Upper lobe of left lung (tissue), 4 donors: ENCODE measurements at regions not wholly inside any gene's neighbourhood (a gene's known extent, or its start where the extent isn't known, plus 50 kb on each side); places are given as distances from the start of the nearest gene placed in this dataset.
"Not testable (repeated sequence)": the region's sequence is repeated elsewhere in the genome, so short reads cannot be mapped to it uniquely, and the experiment has no call there.

Experiments used
- EP300 ChIP-seq, 4 donors: sonication (generic); formaldehyde crosslinking; IDR thresholded peaks; one replicate each; pipeline ENCODE4 v1.5.1; 2017; ENCODE audit warnings: antibody characterized with exemption in 4 of 4, control low read depth in 2 of 4
- POLR2A ChIP-seq, 4 donors: fragments of 450-650 bp; IDR thresholded peaks; one replicate each; pipeline ENCODE4 v1.5.1; 2016 to 2017; ENCODE audit warnings: antibody characterized with exemption in 4 of 4, mild to moderate bottlenecking in 2 of 4
- POLR2AphosphoS5 ChIP-seq, 2 donors: sonication (generic); formaldehyde crosslinking; IDR thresholded peaks; one replicate each; pipeline ENCODE4 v1.5.1; 2017; ENCODE audit warnings: antibody characterized with exemption in 2 of 2
- TF ChIP-seq, protein P1 (sequence below), 6 experiments: fragments of 450-650 bp in 4 of 6; fragments of 200-600 bp in 2 of 6; sonication (generic) in 2 of 6; IDR thresholded peaks; one replicate each; pipeline ENCODE4 v1.5.1; 2016 to 2019; ENCODE audit warnings: antibody characterized with exemption in 6 of 6

DNA sequence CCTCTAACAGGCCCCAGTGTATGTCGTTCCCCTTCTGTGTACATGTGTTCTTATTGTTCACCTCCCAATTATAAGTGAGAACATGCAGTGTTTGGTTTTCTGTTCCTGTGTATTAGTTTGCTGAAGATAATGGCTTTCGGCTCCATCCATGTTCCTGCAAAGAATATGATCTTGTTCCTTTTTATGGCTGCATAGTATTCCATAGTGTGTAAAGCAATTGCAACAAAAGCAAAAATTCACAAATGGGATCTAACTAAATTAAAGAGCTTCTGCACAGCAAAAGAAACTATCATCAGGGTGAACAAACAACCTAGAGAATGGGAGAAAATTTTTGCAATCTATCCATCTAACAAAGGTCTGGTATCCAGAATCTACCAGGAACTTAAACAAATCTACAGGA is 102.2 kb upstream of the ZNF92 start:
- TF ChIP-seq, protein P1, sequence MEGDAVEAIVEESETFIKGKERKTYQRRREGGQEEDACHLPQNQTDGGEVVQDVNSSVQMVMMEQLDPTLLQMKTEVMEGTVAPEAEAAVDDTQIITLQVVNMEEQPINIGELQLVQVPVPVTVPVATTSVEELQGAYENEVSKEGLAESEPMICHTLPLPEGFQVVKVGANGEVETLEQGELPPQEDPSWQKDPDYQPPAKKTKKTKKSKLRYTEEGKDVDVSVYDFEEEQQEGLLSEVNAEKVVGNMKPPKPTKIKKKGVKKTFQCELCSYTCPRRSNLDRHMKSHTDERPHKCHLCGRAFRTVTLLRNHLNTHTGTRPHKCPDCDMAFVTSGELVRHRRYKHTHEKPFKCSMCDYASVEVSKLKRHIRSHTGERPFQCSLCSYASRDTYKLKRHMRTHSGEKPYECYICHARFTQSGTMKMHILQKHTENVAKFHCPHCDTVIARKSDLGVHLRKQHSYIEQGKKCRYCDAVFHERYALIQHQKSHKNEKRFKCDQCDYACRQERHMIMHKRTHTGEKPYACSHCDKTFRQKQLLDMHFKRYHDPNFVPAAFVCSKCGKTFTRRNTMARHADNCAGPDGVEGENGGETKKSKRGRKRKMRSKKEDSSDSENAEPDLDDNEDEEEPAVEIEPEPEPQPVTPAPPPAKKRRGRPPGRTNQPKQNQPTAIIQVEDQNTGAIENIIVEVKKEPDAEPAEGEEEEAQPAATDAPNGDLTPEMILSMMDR (IDR thresholded peaks at IDR 0.05): not testable (repeated sequence)
- TF ChIP-seq EP300, POLR2AphosphoS5, POLR2A (IDR thresholded peaks at IDR 0.05): not testable (repeated sequence)
